ENCODE measurements at regions not wholly inside any gene's neighbourhood (a gene's known extent, or its start where the extent isn't known, plus 50 kb on each side); places are given as distances from the start of the nearest gene placed in this dataset.

DNA sequence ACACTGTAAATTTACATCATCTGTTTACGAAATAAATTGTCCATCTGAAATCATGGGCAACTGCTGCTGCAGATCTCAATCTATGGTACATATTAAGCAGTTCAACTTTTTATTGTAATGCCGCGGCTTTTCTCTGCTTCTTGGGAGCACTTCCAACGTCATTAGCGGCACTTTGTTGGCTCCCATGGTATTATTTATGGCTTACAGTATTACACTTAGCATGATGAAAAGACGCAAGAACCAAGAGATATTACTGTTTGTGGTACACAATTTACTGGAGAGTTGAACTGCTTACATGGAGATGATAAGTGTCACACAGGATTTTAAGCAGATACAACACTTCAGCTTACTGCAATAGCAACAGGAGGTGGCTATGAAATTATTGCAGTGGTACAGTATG is 442.1 kb downstream of the PCDH20 start:
- no peak for DNase-seq (ENCODE audit: low read depth in 1 of 2, low spot score in 1 of 2)
- in situ Hi-C loops (cut with HindIII; ENCODE audit: low pct_unique_long_range_greater_than_20kb, low sequenced_read_pairs), result no loop called here

GRCh38 chr13:60970736-60971135 is 444.9 kb downstream of the PCDH20 start:
- TF ChIP-seq JUND (IDR thresholded peaks at IDR 0.05; ENCODE audit: low read depth), result no peak
- no peak for DNase-seq (ENCODE audit: low read depth in 1 of 2, low spot score in 1 of 2)
- in situ Hi-C loops (cut with HindIII; ENCODE audit: low pct_unique_long_range_greater_than_20kb, low sequenced_read_pairs), result no loop called here

More for the DNA sequence above, 442.1 kb downstream of the PCDH20 start:
- TF ChIP-seq JUND (IDR thresholded peaks at IDR 0.05; ENCODE audit: low read depth), result no peak

DNA sequence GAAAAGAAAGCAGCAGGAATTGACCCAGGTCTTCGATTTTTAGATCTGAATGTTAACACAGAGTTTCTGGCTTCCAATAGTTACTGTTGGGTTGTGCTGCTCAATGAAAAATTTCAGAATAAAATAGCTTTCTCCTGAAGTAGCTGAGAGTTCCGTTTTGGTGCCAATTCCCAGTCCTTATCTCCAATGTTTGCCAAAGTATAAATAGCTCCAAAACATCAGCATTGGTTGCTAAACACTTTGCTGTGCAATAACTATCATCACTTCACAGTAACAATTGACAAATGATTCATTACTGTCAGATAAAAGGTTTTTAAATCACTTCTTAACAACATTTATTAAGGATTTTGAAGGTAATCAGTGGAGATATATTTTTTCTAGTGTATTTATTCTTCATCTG is 446.0 kb downstream of the PCDH20 start:
- in situ Hi-C loops (cut with HindIII; ENCODE audit: low pct_unique_long_range_greater_than_20kb, low sequenced_read_pairs), result no loop called here
- no peak for DNase-seq (ENCODE audit: low read depth in 1 of 2, low spot score in 1 of 2)
- TF ChIP-seq JUND (IDR thresholded peaks at IDR 0.05; ENCODE audit: low read depth), result no peak

GRCh38 chr13:60959427-60959826 is 456.2 kb downstream of the PCDH20 start:
- in situ Hi-C loops (cut with HindIII; ENCODE audit: low pct_unique_long_range_greater_than_20kb, low sequenced_read_pairs), result no loop called here
- DNase-seq (ENCODE audit: low read depth in 1 of 2, low spot score in 1 of 2), result no peak
- no peak for TF ChIP-seq JUND (IDR thresholded peaks at IDR 0.05; ENCODE audit: low read depth)

- no peak for DNase-seq (ENCODE audit: low read depth in 1 of 2, low spot score in 1 of 2)
- in situ Hi-C loops (cut with HindIII; ENCODE audit: low pct_unique_long_range_greater_than_20kb, low sequenced_read_pairs), result no loop called here
- TF ChIP-seq JUND (IDR thresholded peaks at IDR 0.05; ENCODE audit: low read depth), result no peak
Measured at GRCh38 chr13:60957816-60958215, 457.8 kb downstream of the PCDH20 start.

- DNase-seq (ENCODE audit: low read depth in 1 of 2, low spot score in 1 of 2), result no peak
- TF ChIP-seq JUND (IDR thresholded peaks at IDR 0.05; ENCODE audit: low read depth), result no peak
- in situ Hi-C loops (cut with HindIII; ENCODE audit: low pct_unique_long_range_greater_than_20kb, low sequenced_read_pairs), result no loop called here
Measured at GRCh38 chr13:60945396-60945795, 470.3 kb downstream of the PCDH20 start.

DNA sequence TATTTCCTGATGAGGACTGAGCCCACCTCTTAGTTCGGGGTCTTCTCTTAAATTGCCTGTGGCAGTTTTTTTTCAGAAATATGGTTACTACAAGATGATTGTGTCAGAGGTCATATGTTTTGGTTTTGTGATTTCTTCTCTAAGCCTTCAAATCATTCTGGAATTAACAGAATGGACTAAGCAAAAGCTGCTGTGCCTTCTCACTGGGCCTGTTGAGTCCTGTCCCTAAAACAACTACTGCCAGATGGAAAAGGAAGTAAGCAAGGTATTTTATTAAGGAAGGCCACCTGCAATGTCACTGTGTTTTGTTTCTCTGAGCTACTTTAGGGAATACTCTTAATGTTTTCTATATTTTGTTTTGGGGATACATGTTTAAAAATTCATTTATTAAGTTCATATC is 470.8 kb downstream of the PCDH20 start:
- no peak for DNase-seq (ENCODE audit: low read depth in 1 of 2, low spot score in 1 of 2)
- TF ChIP-seq JUND (IDR thresholded peaks at IDR 0.05; ENCODE audit: low read depth), result no peak
- in situ Hi-C loops (cut with HindIII; ENCODE audit: low pct_unique_long_range_greater_than_20kb, low sequenced_read_pairs), result no loop called here

DNA sequence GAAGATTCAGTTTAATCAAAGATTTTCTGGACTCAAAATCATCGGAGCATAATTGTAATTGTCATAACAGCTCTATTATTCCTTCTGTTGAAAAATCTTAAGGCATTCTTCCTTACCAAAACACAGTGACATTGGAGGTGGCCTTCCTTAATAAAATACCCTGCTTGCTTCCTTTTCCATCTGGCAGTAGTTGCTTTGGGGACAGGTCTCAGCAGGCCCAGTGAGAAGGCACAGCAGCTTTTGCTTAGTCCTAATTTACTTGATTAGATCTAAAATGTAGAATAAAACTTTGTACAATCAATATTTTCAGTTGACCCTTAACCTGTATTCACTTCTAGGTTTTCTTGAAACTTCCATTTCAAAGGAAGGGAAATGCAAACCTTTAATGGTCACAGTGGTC is 471.6 kb downstream of the PCDH20 start:
- no peak for TF ChIP-seq JUND (IDR thresholded peaks at IDR 0.05; ENCODE audit: low read depth)
- in situ Hi-C loops (cut with HindIII; ENCODE audit: low pct_unique_long_range_greater_than_20kb, low sequenced_read_pairs), result no loop called here
- DNase-seq (ENCODE audit: low read depth in 1 of 2, low spot score in 1 of 2), result no peak

DNA sequence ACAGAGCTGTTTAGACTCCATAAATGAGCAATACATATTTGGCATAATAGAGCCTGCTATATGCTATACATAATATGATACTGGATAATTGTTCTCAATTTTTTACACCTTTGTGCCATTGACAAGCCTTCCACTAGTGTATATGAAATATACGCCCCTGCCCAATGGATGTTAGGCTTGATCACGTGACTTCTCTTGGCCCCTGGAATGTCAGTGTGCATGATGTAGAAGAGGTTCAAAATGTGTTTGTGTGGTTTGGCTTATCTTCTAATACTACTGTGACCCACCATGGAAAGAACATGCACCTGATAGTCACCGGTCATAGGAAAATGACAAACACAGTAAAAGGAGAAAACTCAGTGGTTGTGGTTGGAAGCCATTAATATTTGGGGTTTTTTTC is 479.4 kb downstream of the PCDH20 start:
- in situ Hi-C loops (cut with HindIII; ENCODE audit: low pct_unique_long_range_greater_than_20kb, low sequenced_read_pairs), result no loop called here
- TF ChIP-seq JUND (IDR thresholded peaks at IDR 0.05; ENCODE audit: low read depth), result no peak
- DNase-seq (ENCODE audit: low read depth in 1 of 2, low spot score in 1 of 2), result no peak

- TF ChIP-seq JUND (IDR thresholded peaks at IDR 0.05; ENCODE audit: low read depth), result no peak
- DNase-seq (ENCODE audit: low read depth in 1 of 2, low spot score in 1 of 2), result no peak
- in situ Hi-C loops (cut with HindIII; ENCODE audit: low pct_unique_long_range_greater_than_20kb, low sequenced_read_pairs), result no loop called here
Measured at GRCh38 chr13:60933638-60934037, 482.0 kb downstream of the PCDH20 start.

- DNase-seq (ENCODE audit: low read depth in 1 of 2, low spot score in 1 of 2), result no peak
- in situ Hi-C loops (cut with HindIII; ENCODE audit: low pct_unique_long_range_greater_than_20kb, low sequenced_read_pairs), result no loop called here
- no peak for TF ChIP-seq JUND (IDR thresholded peaks at IDR 0.05; ENCODE audit: low read depth)
Measured at GRCh38 chr13:60931858-60932546, 483.6 kb downstream of the PCDH20 start.

DNA sequence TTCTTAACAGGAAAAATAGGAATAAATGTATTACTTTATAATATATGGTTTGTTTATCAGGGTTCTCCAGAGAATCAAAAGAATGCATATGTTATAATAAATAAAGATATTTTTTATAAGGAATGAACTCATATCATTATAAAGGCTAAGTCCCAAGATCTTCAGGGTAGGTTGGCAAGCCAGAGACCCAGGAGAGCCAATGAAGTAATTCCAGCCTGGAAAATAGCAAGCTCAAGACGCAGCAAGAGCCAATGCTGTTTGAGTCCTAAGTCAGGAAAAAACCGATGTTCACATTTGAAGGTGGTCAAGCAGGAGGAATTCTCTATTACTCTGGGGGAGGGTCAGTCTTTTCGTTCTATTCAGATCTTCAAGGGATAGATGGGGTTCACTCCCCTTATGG is 490.0 kb downstream of the PCDH20 start:
- no peak for TF ChIP-seq JUND (IDR thresholded peaks at IDR 0.05; ENCODE audit: low read depth)
- in situ Hi-C loops (cut with HindIII; ENCODE audit: low pct_unique_long_range_greater_than_20kb, low sequenced_read_pairs), result no loop called here
- DNase-seq (ENCODE audit: low read depth in 1 of 2, low spot score in 1 of 2), result no peak

DNA sequence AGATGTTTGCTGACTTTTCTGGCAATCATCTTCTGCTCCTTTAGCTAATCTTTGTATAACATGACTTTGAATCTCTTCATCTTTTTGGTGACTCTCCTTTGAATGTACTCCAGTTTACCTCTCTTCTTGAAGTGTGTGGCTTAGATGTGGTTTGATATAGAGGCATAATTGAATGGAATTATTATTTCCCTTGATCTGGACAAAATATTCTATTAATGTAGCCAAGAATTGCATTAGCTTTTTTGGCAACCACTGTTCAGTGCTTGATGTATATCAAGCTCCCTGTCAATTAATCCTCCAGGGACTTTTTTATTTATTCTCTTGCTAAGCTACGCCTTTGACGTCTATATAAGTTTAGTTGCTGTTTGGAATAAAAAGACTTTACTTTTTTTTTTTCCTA is 490.8 kb downstream of the PCDH20 start:
- no peak for TF ChIP-seq JUND (IDR thresholded peaks at IDR 0.05; ENCODE audit: low read depth)
- no peak for DNase-seq (ENCODE audit: low read depth in 1 of 2, low spot score in 1 of 2)
- in situ Hi-C loops (cut with HindIII; ENCODE audit: low pct_unique_long_range_greater_than_20kb, low sequenced_read_pairs), result no loop called here

GRCh38 chr13:60922576-60923231 is 492.9 kb downstream of the PCDH20 start:
- no peak for TF ChIP-seq JUND (IDR thresholded peaks at IDR 0.05; ENCODE audit: low read depth)
- no peak for DNase-seq (ENCODE audit: low read depth in 1 of 2, low spot score in 1 of 2)
- in situ Hi-C loops (cut with HindIII; ENCODE audit: low pct_unique_long_range_greater_than_20kb, low sequenced_read_pairs), result no loop called here
